H9 (cell line): ENCODE measurements at regions not wholly inside any gene's neighbourhood (a gene's known extent, or its start where the extent isn't known, plus 50 kb on each side); places are given as distances from the start of the nearest gene placed in this dataset.
"Not testable (repeated sequence)": the region's sequence is repeated elsewhere in the genome, so short reads cannot be mapped to it uniquely, and the experiment has no call there.

Experiments used
- DNase-seq: peaks from one replicate; pipeline ENCODE4 v3.0.0-alpha.2; 2017
- H2AFZ ChIP-seq: one replicate; pipeline ENCODE4 v1.6.1; 2013; ENCODE audit warnings: mild to moderate bottlenecking, low read length, control low read depth, moderate library complexity
- H2AK5ac ChIP-seq: 2 replicates; pipeline ENCODE4 v1.6.1; 2013; ENCODE audit warnings: low read length, control low read depth, mixed read lengths; ENCODE audit not compliant: insufficient read length
- H2BK120ac ChIP-seq: one replicate; pipeline ENCODE4 v1.6.1; 2013; ENCODE audit warnings: low read depth, mild to moderate bottlenecking, low read length, control low read depth, inconsistent platforms; ENCODE audit not compliant: poor library complexity, severe bottlenecking
- H2BK12ac ChIP-seq: 2 replicates; pipeline ENCODE4 v1.6.1; 2013; ENCODE audit warnings: low read length, control low read depth, mixed read lengths, low read depth; ENCODE audit not compliant: insufficient read length
- H2BK15ac ChIP-seq: 2 replicates; pipeline ENCODE4 v1.6.1; 2013; ENCODE audit warnings: low read depth, low read length, control low read depth
- H2BK20ac ChIP-seq: one replicate; pipeline ENCODE4 v1.6.1; 2013; ENCODE audit warnings: low read depth, mild to moderate bottlenecking, low read length, control low read depth, inconsistent platforms; ENCODE audit not compliant: poor library complexity, severe bottlenecking
- H2BK5ac ChIP-seq: 2 replicates; pipeline ENCODE4 v1.6.1; 2013; ENCODE audit warnings: low read length, control low read depth, mixed read lengths; ENCODE audit not compliant: insufficient read length
- H3K14ac ChIP-seq: 2 replicates; pipeline ENCODE4 v1.6.1; 2013; ENCODE audit warnings: low read length, control low read depth; ENCODE audit not compliant: insufficient read depth
- H3K18ac ChIP-seq: 2 replicates; pipeline ENCODE4 v1.6.1; 2013; ENCODE audit warnings: low read depth, mild to moderate bottlenecking, mixed read lengths, low read length, control low read depth; ENCODE audit not compliant: insufficient read length
- H3K23ac ChIP-seq: 2 replicates; pipeline ENCODE4 v1.6.1; 2013; ENCODE audit warnings: low read length, control low read depth, mixed read lengths, low read depth; ENCODE audit not compliant: insufficient read length
- H3K23me2 ChIP-seq: 2 replicates; pipeline ENCODE4 v1.6.1; 2013; ENCODE audit warnings: low read depth, mild to moderate bottlenecking, mixed read lengths, low read length, control low read depth; ENCODE audit not compliant: insufficient read length, poor library complexity, severe bottlenecking
- H3K27ac ChIP-seq: 2 replicates; pipeline ENCODE4 v1.5.1; 2013; ENCODE audit warnings: low read length, control low read depth, mixed read lengths, low read depth; ENCODE audit not compliant: insufficient read length
- H3K27me3 ChIP-seq: 2 replicates; pipeline ENCODE4 v1.6.1; 2013; ENCODE audit warnings: low read length, control low read depth, inconsistent platforms; ENCODE audit not compliant: insufficient read depth
- H3K4ac ChIP-seq: 2 replicates; pipeline ENCODE4 v1.6.1; 2013; ENCODE audit warnings: low read depth, mild to moderate bottlenecking, control low read depth, inconsistent platforms, low read length, moderate library complexity
- H3K4me1 ChIP-seq: 2 replicates; pipeline ENCODE4 v1.6.1; 2013; ENCODE audit warnings: low read length, control low read depth, inconsistent platforms; ENCODE audit not compliant: insufficient read depth
- H3K4me2 ChIP-seq: 2 replicates; pipeline ENCODE4 v1.6.1; 2013; ENCODE audit warnings: low read length, control low read depth, mixed read lengths; ENCODE audit not compliant: insufficient read length, insufficient read depth
- H3K56ac ChIP-seq: 2 replicates; pipeline ENCODE4 v1.6.1; 2013; ENCODE audit warnings: low read depth, mild to moderate bottlenecking, mixed read lengths, low read length, control low read depth; ENCODE audit not compliant: insufficient read length
- H3K79me1 ChIP-seq: 2 replicates; pipeline ENCODE4 v1.6.1; 2013; ENCODE audit warnings: low read depth, mild to moderate bottlenecking, moderate library complexity, low read length, control low read depth, inconsistent platforms; ENCODE audit not compliant: insufficient read depth, poor library complexity, severe bottlenecking
- H3K79me2 ChIP-seq: 2 replicates; pipeline ENCODE4 v1.6.1; 2013; ENCODE audit warnings: low read length, control low read depth, inconsistent platforms; ENCODE audit not compliant: insufficient read depth
- H3K9ac ChIP-seq: 2 replicates; pipeline ENCODE4 v1.6.1; 2013; ENCODE audit warnings: low read length, control low read depth, mixed read lengths; ENCODE audit not compliant: insufficient read length; ENCODE audit errors: extremely low read depth
- H3K9me3 ChIP-seq: one replicate; pipeline ENCODE4 v1.6.1; 2013; ENCODE audit warnings: low read depth, low read length, inconsistent platforms; ENCODE audit not compliant: control insufficient read depth
- H3T11ph ChIP-seq: one replicate; pipeline ENCODE4 v1.6.1; 2013; ENCODE audit warnings: mild to moderate bottlenecking, low read length, control low read depth, inconsistent platforms
- H4K20me1 ChIP-seq: one replicate; pipeline ENCODE4 v1.6.1; 2013; ENCODE audit not compliant: control insufficient read depth, insufficient read length, insufficient read depth
- H4K5ac ChIP-seq: 2 replicates; pipeline ENCODE4 v1.6.1; 2013; ENCODE audit warnings: low read depth, mild to moderate bottlenecking, mixed read lengths, low read length, control low read depth; ENCODE audit not compliant: insufficient read length
- H4K8ac ChIP-seq: replicated peaks from 2 replicates; pipeline ENCODE4 v1.6.1; 2013; ENCODE audit warnings: low read length, control low read depth, mixed read lengths, low read depth; ENCODE audit not compliant: insufficient read length
- H4K91ac ChIP-seq: 2 replicates; pipeline ENCODE4 v1.6.1; 2013; ENCODE audit warnings: low read depth, mild to moderate bottlenecking, moderate library complexity, mixed read lengths, low read length, control low read depth; ENCODE audit not compliant: insufficient read length
- H3K27ac Mint-ChIP-seq, 3 experiments: 2 replicates in 2 of 3; 3 replicates in 1 of 3; pipeline ENCODE4 v1.8.0; 2020 to 2021; ENCODE audit warnings: mixed read lengths in 3 of 3, mild to moderate bottlenecking in 1 of 3, moderate library complexity in 1 of 3
- H3K27me3 Mint-ChIP-seq: 2 replicates; pipeline ENCODE4 v1.8.0; 2021; ENCODE audit warnings: low read depth, mild to moderate bottlenecking, moderate library complexity, mixed read lengths
- H3K36me3 Mint-ChIP-seq, 3 experiments: 2 replicates in 2 of 3; 3 replicates in 1 of 3; pipeline ENCODE4 v1.8.0; 2020 to 2021; ENCODE audit warnings: low read depth in 3 of 3, mixed read lengths in 3 of 3; ENCODE audit not compliant: insufficient read depth in 1 of 3
- H3K4me1 Mint-ChIP-seq, 2 experiments: 2 replicates each; pipeline ENCODE4 v1.8.0; 2020; ENCODE audit warnings: mixed read lengths in 2 of 2
- H3K4me3 Mint-ChIP-seq, 2 experiments: 2 replicates in 1 of 2; 3 replicates in 1 of 2; pipeline ENCODE4 v1.8.0; 2020 to 2021; ENCODE audit warnings: mild to moderate bottlenecking in 2 of 2, mixed read lengths in 2 of 2, moderate library complexity in 1 of 2
- H3K9me3 Mint-ChIP-seq, 2 experiments: 2 replicates in 1 of 2; 3 replicates in 1 of 2; pipeline ENCODE4 v1.8.0; 2020; ENCODE audit warnings: mild to moderate bottlenecking in 2 of 2, mixed read lengths in 2 of 2, moderate library complexity in 1 of 2
- WGBS: extraction: QIAGEN DNeasy Blood & Tissue Kit; methylation state at CpG from one replicate; pipeline ENCODE4 v1.1.7; 2013; ENCODE audit warnings: missing lambda C conversion rate, low lambda C conversion rate, mixed read lengths; ENCODE audit not compliant: insufficient read length; ENCODE audit errors: extremely low coverage; 5-methylcytosine and 5-hydroxymethylcytosine counted together
- TF ChIP-seq, protein P1 (sequence below): fragments of 200-600 bp; sonication (generic); conservative IDR thresholded peaks from 3 replicates; pipeline ENCODE4 v1.8.0; 2021; ENCODE audit warnings: antibody characterized with exemption, mild to moderate bottlenecking

DNA sequence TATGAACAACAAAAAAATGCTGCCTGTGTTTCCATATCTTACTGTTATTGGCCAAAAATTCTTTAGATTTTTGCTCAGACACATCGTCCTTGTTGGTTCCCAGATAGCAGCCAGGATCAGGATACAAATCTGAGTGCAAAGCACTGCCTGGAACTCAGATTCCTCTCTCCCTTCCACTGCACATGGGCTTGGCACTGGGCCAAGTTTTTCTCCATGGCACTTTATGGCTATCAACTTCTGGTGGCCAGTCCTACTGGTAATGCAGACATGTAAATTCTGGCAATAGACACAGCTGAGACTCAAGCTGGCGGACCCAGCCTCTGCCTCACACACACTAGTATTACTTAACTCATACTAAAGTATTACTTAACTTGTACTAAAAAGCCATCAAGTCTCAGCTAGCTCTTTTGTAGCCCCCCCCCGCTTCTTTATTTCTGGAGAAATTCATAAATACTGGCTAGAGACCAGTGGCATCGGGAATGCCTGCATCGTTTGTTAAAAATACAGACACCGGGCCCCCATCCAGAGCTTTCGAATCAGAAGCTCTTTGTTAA, 181.2 kb upstream of the COX10 start:
- Histone ChIP-seq H3K18ac (no peak overlapping the region), H2BK20ac (no peak overlapping the region), H3K56ac (no peak overlapping the region), H3K79me1 (no peaks in the 10 kb centered on the region), H3K9ac (no peak overlapping the region), H3K79me2 (no peaks in the 10 kb centered on the region), H2BK12ac (no peak overlapping the region), H3K23me2 (no peaks in the 10 kb centered on the region), H3K4me2 (no peak overlapping the region), H4K5ac (no peak overlapping the region), H2BK5ac (no peak overlapping the region), H3T11ph (no peak overlapping the region), H3K27me3 (no peaks in the 10 kb centered on the region), H2BK15ac (no peak overlapping the region), H2AK5ac (no peak overlapping the region), H3K14ac (no peak overlapping the region), H2AFZ (no peak overlapping the region), H4K91ac (no peak overlapping the region), H4K20me1 (no peaks in the 10 kb centered on the region), H3K9me3 (no peaks in the 10 kb centered on the region), H2BK120ac (no peak overlapping the region), H3K4me1 (no peaks in the 10 kb centered on the region), H3K4ac (no peak overlapping the region), H3K23ac (no peak overlapping the region), H4K8ac (no peak overlapping the region), H3K27ac (no peak overlapping the region)
- Mint-ChIP-seq H3K27me3 (no peaks in the 10 kb centered on the region), H3K9me3 (no peaks in the 10 kb centered on the region), H3K36me3 (peaks cover 0 to 2% (median 0%) of the 10 kb centered on the region in 3 experiments; a peak in 2 of 7 replicates), H3K27ac (no peak overlapping the region), H3K4me3 (no peak overlapping the region), H3K4me1 (no peaks in the 10 kb centered on the region)
- WGBS, result no CpG with 5 or more reads among the region's 7 CpGs
- no peak for DNase-seq
- TF ChIP-seq, protein P1, sequence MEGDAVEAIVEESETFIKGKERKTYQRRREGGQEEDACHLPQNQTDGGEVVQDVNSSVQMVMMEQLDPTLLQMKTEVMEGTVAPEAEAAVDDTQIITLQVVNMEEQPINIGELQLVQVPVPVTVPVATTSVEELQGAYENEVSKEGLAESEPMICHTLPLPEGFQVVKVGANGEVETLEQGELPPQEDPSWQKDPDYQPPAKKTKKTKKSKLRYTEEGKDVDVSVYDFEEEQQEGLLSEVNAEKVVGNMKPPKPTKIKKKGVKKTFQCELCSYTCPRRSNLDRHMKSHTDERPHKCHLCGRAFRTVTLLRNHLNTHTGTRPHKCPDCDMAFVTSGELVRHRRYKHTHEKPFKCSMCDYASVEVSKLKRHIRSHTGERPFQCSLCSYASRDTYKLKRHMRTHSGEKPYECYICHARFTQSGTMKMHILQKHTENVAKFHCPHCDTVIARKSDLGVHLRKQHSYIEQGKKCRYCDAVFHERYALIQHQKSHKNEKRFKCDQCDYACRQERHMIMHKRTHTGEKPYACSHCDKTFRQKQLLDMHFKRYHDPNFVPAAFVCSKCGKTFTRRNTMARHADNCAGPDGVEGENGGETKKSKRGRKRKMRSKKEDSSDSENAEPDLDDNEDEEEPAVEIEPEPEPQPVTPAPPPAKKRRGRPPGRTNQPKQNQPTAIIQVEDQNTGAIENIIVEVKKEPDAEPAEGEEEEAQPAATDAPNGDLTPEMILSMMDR, result no peak

DNA sequence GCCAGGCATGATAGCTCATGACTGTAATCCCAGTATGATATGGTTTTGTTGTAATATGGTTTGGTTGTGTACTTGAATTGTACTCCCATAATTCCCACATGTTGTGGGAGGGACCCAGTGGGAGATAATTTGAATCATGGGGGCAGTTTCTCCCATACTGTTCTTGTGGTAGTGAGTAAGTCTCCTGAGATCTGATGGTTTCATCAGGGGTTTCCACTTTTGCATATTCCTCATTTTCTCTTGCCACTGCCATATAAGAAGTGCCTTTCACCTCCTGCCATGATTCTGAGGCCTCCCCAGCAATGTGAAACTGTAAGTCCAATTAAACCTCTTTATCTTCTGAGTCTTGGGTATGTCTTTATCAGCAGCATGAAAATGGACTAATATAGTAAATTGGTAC, 160.3 kb upstream of the COX10 start:
- H2BK5ac ChIP-seq, H3T11ph ChIP-seq, DNase-seq, H3K27ac Mint-ChIP-seq, H3K4me1 Mint-ChIP-seq, H3K9me3 Mint-ChIP-seq, H2BK120ac ChIP-seq, H4K20me1 ChIP-seq, H3K4me3 Mint-ChIP-seq, H3K79me2 ChIP-seq, H3K23ac ChIP-seq, H2AK5ac ChIP-seq, H2BK20ac ChIP-seq, H3K56ac ChIP-seq, H3K27ac ChIP-seq, H3K14ac ChIP-seq, H3K36me3 Mint-ChIP-seq, H2BK12ac ChIP-seq, H3K4ac ChIP-seq, H2BK15ac ChIP-seq, H3K4me1 ChIP-seq, H4K5ac ChIP-seq, H3K18ac ChIP-seq, H3K27me3 ChIP-seq, H3K27me3 Mint-ChIP-seq, H2AFZ ChIP-seq, H3K9me3 ChIP-seq, H3K4me2 ChIP-seq, H3K79me1 ChIP-seq, H3K23me2 ChIP-seq, H3K9ac ChIP-seq, H4K91ac ChIP-seq, H4K8ac ChIP-seq: not testable (repeated sequence)
